Natural killer cell (primary cell): ENCODE measurements at regions not wholly inside any gene's neighbourhood (a gene's known extent, or its start where the extent isn't known, plus 50 kb on each side); places are given as distances from the start of the nearest gene placed in this dataset.

Experiments
- ATAC-seq, 3 donors: fragments of 150-1000 bp in 2 of 3; fragments of 200-7000 bp in 1 of 3; cut with Tn5 transposase; 1 replicate in 1 of 3; 2 replicates in 2 of 3; pipeline ENCODE4 v1.10.0; 2021; ENCODE audit warnings: mild to moderate bottlenecking in 2 of 3, moderate library complexity in 2 of 3
- DNase-seq, 2 donors: peaks; one replicate each; pipeline versions ENCODE4 v3.0.0 to v3.0.0-alpha.2; 2013 to 2021; ENCODE audit warnings: mixed read lengths in 1 of 2
- H3K27ac ChIP-seq: one replicate; pipeline ENCODE4 v1.5.1; 2013; ENCODE audit warnings: mild to moderate bottlenecking, low read length
- H3K27me3 ChIP-seq: one replicate; pipeline ENCODE4 v1.6.1; 2013; ENCODE audit warnings: low read length; ENCODE audit not compliant: control insufficient read depth, insufficient read depth
- H3K36me3 ChIP-seq: one replicate; pipeline ENCODE4 v1.6.1; 2013; ENCODE audit warnings: low read length; ENCODE audit not compliant: control insufficient read depth, insufficient read depth
- H3K4me1 ChIP-seq: one replicate; pipeline ENCODE4 v1.6.1; 2013; ENCODE audit warnings: low read length; ENCODE audit not compliant: control insufficient read depth, insufficient read depth
- H3K4me3 ChIP-seq: one replicate; pipeline ENCODE4 v1.5.1; 2013; ENCODE audit warnings: low read length
- H3K9me3 ChIP-seq: one replicate; pipeline ENCODE4 v1.6.1; 2013; ENCODE audit warnings: low read length; ENCODE audit not compliant: control insufficient read depth, insufficient read depth
- H3K27ac Mint-ChIP-seq, 2 donors: one replicate each; pipeline ENCODE4 v1.8.0; 2022; ENCODE audit warnings: mild to moderate bottlenecking in 2 of 2, mixed read lengths in 2 of 2, moderate library complexity in 1 of 2
- H3K27me3 Mint-ChIP-seq, 2 donors: one replicate each; pipeline ENCODE4 v1.8.0; 2022; ENCODE audit warnings: low read depth in 2 of 2, mixed read lengths in 2 of 2
- H3K36me3 Mint-ChIP-seq: one replicate; pipeline ENCODE4 v1.8.0; 2022; ENCODE audit warnings: mixed read lengths
- H3K4me1 Mint-ChIP-seq, 2 donors: one replicate each; pipeline ENCODE4 v1.8.0; 2022; ENCODE audit warnings: mixed read lengths in 2 of 2
- H3K4me3 Mint-ChIP-seq: one replicate; pipeline ENCODE4 v1.8.0; 2022; ENCODE audit warnings: mild to moderate bottlenecking, moderate library complexity, mixed read lengths
- H3K9me3 Mint-ChIP-seq, 2 donors: one replicate each; pipeline ENCODE4 v1.8.0; 2022; ENCODE audit warnings: mixed read lengths in 2 of 2
- WGBS: methylation state at CpG from one replicate; pipeline ENCODE4 v1.1.7; 2013; ENCODE audit warnings: missing lambda C conversion rate; ENCODE audit not compliant: insufficient coverage; 5-methylcytosine and 5-hydroxymethylcytosine counted together
- intact Hi-C: fragments of 100-400 bp; cut with micrococcal nuclease; formaldehyde crosslinking; loops from one replicate; pipeline ENCODE4 v1.14.2; 2022
- TF ChIP-seq, protein P1 (sequence below): fragments of 200-600 bp; IDR thresholded peaks from one replicate; pipeline ENCODE4 v1.8.0; 2022; ENCODE audit warnings: antibody characterized with exemption

- TF ChIP-seq, protein P1, sequence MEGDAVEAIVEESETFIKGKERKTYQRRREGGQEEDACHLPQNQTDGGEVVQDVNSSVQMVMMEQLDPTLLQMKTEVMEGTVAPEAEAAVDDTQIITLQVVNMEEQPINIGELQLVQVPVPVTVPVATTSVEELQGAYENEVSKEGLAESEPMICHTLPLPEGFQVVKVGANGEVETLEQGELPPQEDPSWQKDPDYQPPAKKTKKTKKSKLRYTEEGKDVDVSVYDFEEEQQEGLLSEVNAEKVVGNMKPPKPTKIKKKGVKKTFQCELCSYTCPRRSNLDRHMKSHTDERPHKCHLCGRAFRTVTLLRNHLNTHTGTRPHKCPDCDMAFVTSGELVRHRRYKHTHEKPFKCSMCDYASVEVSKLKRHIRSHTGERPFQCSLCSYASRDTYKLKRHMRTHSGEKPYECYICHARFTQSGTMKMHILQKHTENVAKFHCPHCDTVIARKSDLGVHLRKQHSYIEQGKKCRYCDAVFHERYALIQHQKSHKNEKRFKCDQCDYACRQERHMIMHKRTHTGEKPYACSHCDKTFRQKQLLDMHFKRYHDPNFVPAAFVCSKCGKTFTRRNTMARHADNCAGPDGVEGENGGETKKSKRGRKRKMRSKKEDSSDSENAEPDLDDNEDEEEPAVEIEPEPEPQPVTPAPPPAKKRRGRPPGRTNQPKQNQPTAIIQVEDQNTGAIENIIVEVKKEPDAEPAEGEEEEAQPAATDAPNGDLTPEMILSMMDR, result no peak
- no peaks in the 10 kb centered on the region for H3K9me3 ChIP-seq
- no peaks in the 10 kb centered on the region for H3K4me1 Mint-ChIP-seq
- intact Hi-C loops, result no loop called here
- no peak for ATAC-seq
- no peak overlapping the region for H3K4me3 ChIP-seq
- H3K4me3 Mint-ChIP-seq, result no peak overlapping the region
- H3K27me3 ChIP-seq, result no peaks in the 10 kb centered on the region
- no peaks in the 10 kb centered on the region for H3K36me3 ChIP-seq
- H3K9me3 Mint-ChIP-seq, result peaks cover 0 to 3% of the 10 kb centered on the region in 2 donors
- H3K27ac ChIP-seq, result no peak overlapping the region
- no peak overlapping the region for H3K27ac Mint-ChIP-seq
- no peak for DNase-seq
- H3K36me3 Mint-ChIP-seq, result no peaks in the 10 kb centered on the region
- no peaks in the 10 kb centered on the region for H3K4me1 ChIP-seq
- 100% methylated on average over 2 of the region's 3 CpGs for WGBS
- H3K27me3 Mint-ChIP-seq, result peaks cover 11 to 21% of the 10 kb centered on the region in 2 donors
These were observed 532.8 kb downstream of the UQCRFS1 start for GRCh38 chr19:28680111-28680510.

DNA sequence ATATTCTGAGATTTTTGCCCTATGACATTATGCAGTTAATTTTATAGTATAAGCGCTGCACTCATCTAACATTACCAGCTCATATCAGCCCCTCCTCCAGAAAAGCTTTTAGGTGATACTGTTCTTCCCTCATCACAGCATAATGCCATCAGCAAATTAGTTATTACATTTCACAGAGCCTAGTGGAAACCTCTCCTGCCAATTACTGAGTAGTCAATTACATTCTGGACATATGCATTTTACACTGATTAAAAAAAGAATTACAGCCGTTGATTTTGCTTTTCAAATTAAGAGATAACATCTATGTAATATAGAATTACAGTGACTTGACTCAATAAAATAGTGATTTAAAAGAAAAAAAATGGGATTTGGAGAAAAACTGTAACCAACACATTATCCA is 542.1 kb downstream of the UQCRFS1 start:
- Mint-ChIP-seq H3K9me3 (peaks cover 6 to 19% of the 10 kb centered on the region in 2 donors), H3K27me3 (peaks cover 0 to 14% of the 10 kb centered on the region in 2 donors), H3K27ac (no peak overlapping the region), H3K36me3 (peaks cover 22% of the 10 kb centered on the region), H3K4me3 (no peak overlapping the region), H3K4me1 (no peaks in the 10 kb centered on the region)
- intact Hi-C loops, result no loop called here
- no peak for DNase-seq
- H3K9me3 ChIP-seq, result peaks cover 15% of the 10 kb centered on the region
- no peaks in the 10 kb centered on the region for H3K4me1 ChIP-seq
- WGBS, result 100% methylated on average over 1 of the region's 2 CpGs
- no peaks in the 10 kb centered on the region for H3K27me3 ChIP-seq
- no peak for ATAC-seq
- no peak overlapping the region for H3K27ac ChIP-seq
- TF ChIP-seq, protein P1, result no peak
- H3K4me3 ChIP-seq, result no peak overlapping the region
- H3K36me3 ChIP-seq, result no peaks in the 10 kb centered on the region

- H3K9me3 Mint-ChIP-seq, result peaks cover 6 to 21% of the 10 kb centered on the region in 2 donors
- peaks cover 29% of the 10 kb centered on the region for H3K36me3 Mint-ChIP-seq
These were observed 543.1 kb downstream of the UQCRFS1 start for GRCh38 chr19:28669804-28670203.

More at GRCh38 chr19:28669804-28670203, 543.1 kb downstream of the UQCRFS1 start:
- intact Hi-C loops, result no loop called here
- DNase-seq (no peak), ATAC-seq (no peak)
- Histone ChIP-seq H3K9me3 (peaks cover 15% of the 10 kb centered on the region), H3K4me1 (no peaks in the 10 kb centered on the region), H3K4me3 (no peak overlapping the region), H3K27ac (no peak overlapping the region), H3K27me3 (no peaks in the 10 kb centered on the region), H3K36me3 (no peaks in the 10 kb centered on the region)
- no peak overlapping the region for H3K4me3 Mint-ChIP-seq
- 100% methylated on average over 1 of the region's 2 CpGs for WGBS
- H3K4me1 Mint-ChIP-seq, result no peaks in the 10 kb centered on the region
- TF ChIP-seq, protein P1, result no peak
- no peak overlapping the region for H3K27ac Mint-ChIP-seq
- peaks cover 7 to 17% of the 10 kb centered on the region in 2 donors for H3K27me3 Mint-ChIP-seq
